HUES64 (cell line): ENCODE measurements at regions not wholly inside any gene's neighbourhood (a gene's known extent, or its start where the extent isn't known, plus 50 kb on each side); places are given as distances from the start of the nearest gene placed in this dataset.
A peak's percentile ranks its signal among the peaks of the same experiment; 100 is the strongest.

Experiments used
- H3K27ac ChIP-seq: 2 replicates; pipeline ENCODE4 v1.7.0; 2013; ENCODE audit warnings: low read depth, low read length, inconsistent platforms
- H3K27me3 ChIP-seq: 2 replicates; pipeline ENCODE4 v1.6.1; 2013; ENCODE audit warnings: mild to moderate bottlenecking, low read length; ENCODE audit not compliant: insufficient read depth
- H3K36me3 ChIP-seq: 2 replicates; pipeline ENCODE4 v1.6.1; 2013; ENCODE audit warnings: mild to moderate bottlenecking, low read length; ENCODE audit not compliant: insufficient read depth
- H3K4me1 ChIP-seq: 2 replicates; pipeline ENCODE4 v1.6.1; 2013; ENCODE audit warnings: mild to moderate bottlenecking, low read length, moderate library complexity; ENCODE audit not compliant: insufficient read depth
- H3K4me3 ChIP-seq: 2 replicates; pipeline ENCODE4 v1.5.1; 2013; ENCODE audit warnings: mild to moderate bottlenecking, low read length, moderate library complexity
- H3K9ac ChIP-seq: 2 replicates; pipeline ENCODE4 v1.6.1; 2013; ENCODE audit warnings: mild to moderate bottlenecking, low read depth, low read length
- H3K9me3 ChIP-seq: 2 replicates; pipeline ENCODE4 v1.6.1; 2013; ENCODE audit warnings: low read depth, low read length; ENCODE audit not compliant: insufficient read depth
- WGBS: fragments of 150-250, 120-280 bp; methylation state at CpG from one replicate; pipeline ENCODE4 v1.1.7; 2013; ENCODE audit warnings: missing lambda C conversion rate; 5-methylcytosine and 5-hydroxymethylcytosine counted together

DNA sequence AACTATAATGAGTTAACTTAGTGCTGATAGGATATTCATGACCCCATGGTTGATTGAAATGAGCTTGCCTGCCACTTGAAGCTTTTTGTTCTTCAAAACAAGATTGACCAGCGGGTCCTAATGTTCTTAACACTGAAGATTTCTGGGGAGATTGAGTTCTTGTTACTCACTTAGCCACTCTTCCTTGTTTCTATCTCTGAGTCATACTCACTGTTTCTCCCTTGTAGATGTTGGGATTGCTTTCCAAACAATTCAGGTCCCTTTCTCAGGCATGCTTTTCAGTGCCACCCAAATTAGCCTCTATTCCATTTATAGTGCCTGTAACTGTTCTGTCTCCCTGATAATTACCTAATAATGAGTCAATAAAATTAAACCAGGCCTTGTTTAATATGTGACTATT lies 517.0 kb downstream of the SQOR start:
- peaks cover 15% of the 10 kb centered on the region; the same call in 1 of the 2 replicates for H3K4me1 ChIP-seq
- H3K27ac ChIP-seq = no peak overlapping the region
- WGBS = 50% methylated on average over 1 of the region's 1 CpG
- peaks cover 5% of the 10 kb centered on the region; the same call in 1 of the 2 replicates for H3K9me3 ChIP-seq
- H3K36me3 ChIP-seq = no peaks in the 10 kb centered on the region
- H3K27me3 ChIP-seq = no peaks in the 10 kb centered on the region
- H3K4me3 ChIP-seq = no peak overlapping the region
- no peak overlapping the region for H3K9ac ChIP-seq

DNA sequence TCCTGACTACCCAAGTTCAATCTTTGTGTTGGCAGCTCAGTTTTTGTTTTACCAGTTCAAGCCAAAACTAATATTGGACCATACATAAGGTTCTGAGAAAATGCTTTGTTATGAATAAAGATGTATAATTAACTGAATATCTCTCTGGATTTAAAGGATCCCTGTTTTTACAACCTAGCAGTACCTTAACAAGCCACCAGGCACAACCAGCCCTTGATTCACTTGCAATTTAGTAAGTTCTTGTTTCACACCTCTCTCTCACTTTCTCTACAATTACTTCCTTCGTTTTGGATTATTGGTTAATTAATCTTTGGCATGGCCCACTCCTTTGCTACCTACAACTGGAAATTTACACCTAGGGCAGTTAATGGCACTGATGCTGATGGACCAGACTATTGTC lies 531.9 kb downstream of the SQOR start:
- Histone ChIP-seq H3K9ac (no peak overlapping the region), H3K9me3 (peaks cover 39% of the 10 kb centered on the region), H3K4me1 (no peaks in the 10 kb centered on the region), H3K4me3 (no peak overlapping the region), H3K27ac (no peak overlapping the region), H3K27me3 (no peaks in the 10 kb centered on the region), H3K36me3 (no peaks in the 10 kb centered on the region)
- WGBS = 100% methylated on average over 1 of the region's 1 CpG

DNA sequence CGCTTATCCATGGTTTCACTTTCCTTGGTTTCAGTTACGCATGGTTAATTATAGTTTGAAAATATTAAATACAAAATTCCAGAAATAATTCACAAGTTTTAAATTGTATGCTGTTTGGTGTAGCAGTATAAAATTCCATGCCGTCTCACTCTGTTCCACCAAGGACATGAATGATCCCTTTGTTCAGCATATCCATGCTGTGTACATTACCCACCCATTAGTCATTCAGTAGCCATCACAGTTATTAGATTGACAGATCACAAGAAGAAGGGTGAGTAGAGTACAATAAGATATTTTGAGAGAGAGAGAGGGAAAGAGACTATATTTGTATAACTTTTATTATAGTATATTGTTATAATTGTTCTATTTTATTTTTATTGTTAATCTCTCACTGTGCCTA lies 535.5 kb downstream of the SQOR start:
- Histone ChIP-seq H3K4me1 (no peaks in the 10 kb centered on the region), H3K36me3 (no peaks in the 10 kb centered on the region), H3K27me3 (no peaks in the 10 kb centered on the region), H3K4me3 (no peak overlapping the region), H3K9me3 (peaks cover 45% of the 10 kb centered on the region), H3K27ac (no peak overlapping the region), H3K9ac (no peak overlapping the region)
- WGBS = no CpG with 5 or more reads among the region's 3 CpGs

DNA sequence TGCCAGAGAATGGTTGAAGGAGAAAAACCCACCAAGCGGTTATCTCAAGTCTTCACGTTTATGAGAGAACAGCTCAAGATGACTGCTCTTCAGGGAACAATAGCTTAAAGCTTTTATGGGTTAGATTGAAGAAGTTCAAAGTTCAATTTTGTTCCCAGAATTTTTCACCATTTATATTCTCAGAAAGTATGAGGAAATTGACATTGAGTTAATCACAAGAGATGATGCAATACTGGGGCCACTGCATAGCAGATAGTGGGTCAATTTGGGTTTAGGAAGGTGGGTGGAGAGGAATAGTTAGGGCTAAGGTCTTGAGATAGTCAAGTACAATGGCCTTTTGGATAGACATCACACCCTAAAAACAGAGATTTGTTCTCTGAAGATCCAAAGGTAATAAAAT lies 539.3 kb downstream of the SQOR start:
- Histone ChIP-seq H3K4me1 (no peaks in the 10 kb centered on the region), H3K27ac (no peak overlapping the region), H3K36me3 (no peaks in the 10 kb centered on the region), H3K9me3 (peaks cover 31% of the 10 kb centered on the region), H3K9ac (no peak overlapping the region), H3K27me3 (no peaks in the 10 kb centered on the region), H3K4me3 (no peak overlapping the region)
- 97% methylated on average over 2 of the region's 2 CpGs for WGBS

DNA sequence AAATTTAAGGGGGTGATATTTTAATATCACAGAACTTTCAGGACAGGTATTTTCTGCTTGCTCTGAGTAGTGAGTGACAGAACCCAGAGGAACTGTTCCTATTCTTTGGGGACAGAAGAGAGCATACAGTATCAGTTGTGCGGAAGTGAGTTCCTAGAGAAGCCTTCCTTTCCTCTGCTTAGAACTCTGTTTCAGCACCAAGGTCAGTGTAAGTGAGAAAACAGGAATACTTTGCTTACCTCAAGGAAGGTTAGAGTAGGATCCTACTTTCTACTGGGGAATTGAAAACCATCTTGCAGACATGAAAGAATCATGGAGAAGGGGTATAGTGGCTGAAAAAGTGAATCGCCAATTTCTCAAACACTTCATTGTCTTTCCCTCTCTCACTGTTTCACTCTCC lies 542.4 kb downstream of the SQOR start:
- WGBS = 96% methylated on average over 2 of the region's 2 CpGs
- Histone ChIP-seq H3K36me3 (no peaks in the 10 kb centered on the region), H3K4me1 (no peaks in the 10 kb centered on the region), H3K27me3 (no peaks in the 10 kb centered on the region), H3K9ac (no peak overlapping the region), H3K9me3 (peaks cover 1% of the 10 kb centered on the region; the same call in 1 of the 2 replicates), H3K27ac (no peak overlapping the region), H3K4me3 (no peak overlapping the region)

DNA sequence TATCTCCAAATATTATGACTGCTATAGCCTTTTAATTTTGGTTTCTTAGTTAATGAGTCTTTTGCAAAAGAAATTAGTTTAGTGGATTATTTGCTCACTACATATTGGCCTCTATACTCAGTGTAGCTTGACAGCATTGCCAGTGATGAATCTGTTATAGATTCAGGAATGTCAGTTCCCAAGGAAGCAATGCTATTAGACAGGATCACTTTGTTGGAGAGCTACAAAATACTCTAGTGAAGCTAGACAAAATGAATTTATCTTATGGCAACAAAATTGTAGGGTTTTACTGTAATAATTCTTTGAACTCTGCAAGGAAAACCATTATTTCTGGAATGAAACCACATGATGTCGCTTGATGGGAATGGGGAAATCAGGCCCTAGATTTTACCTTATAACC lies 543.3 kb downstream of the SQOR start:
- no peak overlapping the region for H3K27ac ChIP-seq
- no peaks in the 10 kb centered on the region for H3K27me3 ChIP-seq
- no peaks in the 10 kb centered on the region for H3K4me1 ChIP-seq
- no peaks in the 10 kb centered on the region for H3K9me3 ChIP-seq
- H3K36me3 ChIP-seq = no peaks in the 10 kb centered on the region
- no peak overlapping the region for H3K9ac ChIP-seq
- 93% methylated on average over 1 of the region's 1 CpG for WGBS
- H3K4me3 ChIP-seq = no peak overlapping the region

DNA sequence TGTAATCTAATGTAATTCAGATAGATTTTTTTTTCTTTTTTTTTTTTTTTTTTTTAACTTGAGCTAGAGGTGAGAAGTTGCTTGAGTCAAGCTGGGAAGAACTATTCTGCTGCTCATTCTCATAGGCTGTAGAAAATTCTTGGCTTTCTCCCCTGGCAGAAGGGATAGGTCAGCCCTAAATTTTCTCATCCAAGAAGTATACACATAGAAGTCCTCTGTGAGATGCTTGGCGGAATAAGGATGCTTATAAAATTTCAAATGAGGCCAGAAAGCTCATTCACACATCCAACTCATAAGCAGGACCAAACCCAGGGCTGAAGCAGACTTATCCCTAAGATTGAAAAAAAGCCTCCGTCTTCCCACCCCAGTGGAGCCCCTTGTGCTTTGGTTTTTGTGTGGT lies 572.5 kb downstream of the SQOR start:
- Histone ChIP-seq H3K4me3 (no peak overlapping the region), H3K4me1 (no peaks in the 10 kb centered on the region), H3K27ac (no peak overlapping the region), H3K27me3 (no peaks in the 10 kb centered on the region), H3K9ac (no peak overlapping the region), H3K9me3 (no peaks in the 10 kb centered on the region), H3K36me3 (no peaks in the 10 kb centered on the region)
- WGBS = 95% methylated on average over 2 of the region's 2 CpGs

DNA sequence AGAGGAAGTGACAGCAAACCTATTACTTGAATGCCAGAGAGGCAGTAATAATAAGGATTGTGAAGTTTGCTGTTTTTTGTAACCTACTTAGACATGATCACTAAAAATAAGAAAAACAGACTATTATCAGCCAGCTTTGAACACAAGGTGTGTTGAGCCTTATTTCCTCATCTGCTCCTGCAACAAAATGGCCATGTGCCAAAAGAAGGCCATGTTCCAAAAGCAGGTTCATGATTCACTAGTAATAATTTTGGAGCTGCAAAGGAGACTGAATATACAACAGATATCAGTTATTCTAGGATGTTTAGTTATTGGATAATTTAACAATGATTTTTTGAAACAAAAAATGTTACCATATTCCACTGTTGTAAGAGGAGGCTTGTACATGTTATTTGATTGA lies 578.7 kb downstream of the SQOR start:
- no peak overlapping the region for H3K27ac ChIP-seq
- no peaks in the 10 kb centered on the region for H3K36me3 ChIP-seq
- 0 out of 2 replicates have a peak, but pooled peaks cover 3% of the 10 kb centered on the region for H3K9me3 ChIP-seq
- H3K9ac ChIP-seq = no peak overlapping the region
- H3K27me3 ChIP-seq = no peaks in the 10 kb centered on the region
- H3K4me3 ChIP-seq = no peak overlapping the region
- H3K4me1 ChIP-seq = no peaks in the 10 kb centered on the region

DNA sequence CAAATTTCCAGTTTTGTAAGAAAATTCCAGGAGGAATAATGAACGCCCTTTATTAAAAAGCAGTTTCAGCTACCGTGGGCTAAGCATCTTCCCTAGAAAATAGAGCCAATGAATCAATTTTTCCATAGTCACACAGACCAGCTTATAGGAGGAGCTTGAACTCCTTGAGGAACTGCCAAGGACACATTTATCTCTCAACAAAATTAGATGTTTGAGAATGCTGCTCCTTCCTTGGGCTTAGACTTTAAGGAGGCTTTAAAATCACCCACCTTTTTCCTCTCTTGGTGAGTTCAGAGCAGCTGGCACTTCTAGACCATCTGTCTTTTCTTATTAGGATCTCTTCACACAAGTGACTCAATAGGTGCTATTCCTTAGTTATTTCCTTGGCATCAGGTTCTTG lies 588.0 kb downstream of the SQOR start:
- no peaks in the 10 kb centered on the region for H3K36me3 ChIP-seq
- H3K27me3 ChIP-seq = no peaks in the 10 kb centered on the region
- no peak overlapping the region for H3K27ac ChIP-seq
- H3K9me3 ChIP-seq = no peaks in the 10 kb centered on the region
- no peak overlapping the region for H3K9ac ChIP-seq
- no peaks in the 10 kb centered on the region for H3K4me1 ChIP-seq
- H3K4me3 ChIP-seq = no peak overlapping the region
- WGBS = 100% methylated on average over 2 of the region's 2 CpGs

DNA sequence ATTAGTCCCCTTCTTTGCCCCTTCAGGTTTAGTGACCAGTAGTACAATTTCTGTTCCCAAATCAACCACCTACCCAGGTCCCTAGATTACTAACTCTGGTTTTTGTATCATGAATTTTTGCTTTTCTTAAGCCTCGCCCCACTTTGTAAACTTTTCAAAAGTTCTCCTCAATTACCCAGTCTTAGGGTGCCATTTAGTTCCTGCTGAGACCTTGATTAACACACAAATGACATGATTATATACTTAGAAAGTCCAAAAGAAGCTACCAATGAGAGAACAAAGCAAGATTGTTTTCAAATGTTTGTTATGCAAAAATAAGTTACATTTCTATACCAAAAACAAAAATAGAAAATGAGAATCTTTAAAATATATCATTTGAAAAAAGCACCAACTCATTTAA lies 594.4 kb downstream of the SQOR start:
- H3K4me3 ChIP-seq = no peak overlapping the region
- peak overlapping the region; percentile 63; the same call in 1 of the 2 replicates for H3K27ac ChIP-seq
- H3K9me3 ChIP-seq = no peaks in the 10 kb centered on the region; the same call in 1 of the 2 replicates
- WGBS = 33% methylated on average over 1 of the region's 1 CpG
- H3K27me3 ChIP-seq = peaks cover 13% of the 10 kb centered on the region; the same call in 1 of the 2 replicates
- no peaks in the 10 kb centered on the region for H3K36me3 ChIP-seq
- H3K9ac ChIP-seq = no peak overlapping the region
- peaks cover 17% of the 10 kb centered on the region for H3K4me1 ChIP-seq

DNA sequence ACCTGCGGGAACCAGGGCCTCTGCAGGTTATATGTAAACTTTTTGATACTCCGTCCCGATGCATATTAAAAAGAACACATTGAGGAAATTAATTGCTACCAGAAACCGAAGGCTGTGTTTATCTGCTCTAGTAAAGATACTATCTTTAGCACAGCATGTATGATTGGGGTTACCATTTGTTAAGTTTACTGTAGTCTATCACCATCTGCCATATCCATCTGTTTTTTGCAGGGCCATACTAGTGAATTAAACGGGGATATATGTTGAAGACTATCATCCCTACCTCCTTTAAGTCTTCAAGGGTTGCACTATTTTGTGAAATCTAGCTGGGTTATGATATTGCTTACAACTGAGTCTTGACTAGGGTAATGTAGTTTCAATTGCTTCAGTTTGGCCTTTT lies 597.0 kb downstream of the SQOR start:
- H3K27ac ChIP-seq = no peak overlapping the region
- H3K27me3 ChIP-seq = peaks cover 13% of the 10 kb centered on the region; the same call in 1 of the 2 replicates
- 88% methylated on average over 5 of the region's 5 CpGs for WGBS
- peaks cover 17% of the 10 kb centered on the region for H3K4me1 ChIP-seq
- H3K9ac ChIP-seq = no peak overlapping the region
- H3K36me3 ChIP-seq = no peaks in the 10 kb centered on the region
- H3K9me3 ChIP-seq = no peaks in the 10 kb centered on the region; the same call in 1 of the 2 replicates
- H3K4me3 ChIP-seq = no peak overlapping the region

DNA sequence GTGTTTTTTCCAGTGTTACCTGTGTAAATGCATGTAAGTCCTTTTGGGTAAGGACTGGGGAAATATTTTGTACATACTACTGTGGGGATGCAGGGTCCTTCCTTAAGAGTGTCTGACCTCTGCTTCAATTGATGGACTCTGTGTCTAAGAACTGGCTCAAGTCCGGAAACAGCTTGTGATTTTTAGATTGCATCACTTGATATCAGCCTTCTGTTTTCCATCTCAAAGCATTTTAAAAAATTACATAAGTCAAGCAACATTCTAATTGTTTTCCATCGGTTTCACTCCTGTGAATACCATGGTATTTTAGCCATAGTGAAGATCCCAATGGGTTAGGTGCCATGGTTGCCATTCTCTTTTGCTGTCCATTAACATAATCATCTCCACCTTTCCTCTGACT lies 597.6 kb downstream of the SQOR start:
- no peaks in the 10 kb centered on the region; the same call in 1 of the 2 replicates for H3K9me3 ChIP-seq
- 71% methylated on average over 2 of the region's 2 CpGs for WGBS

More for the DNA sequence above, 597.6 kb downstream of the SQOR start:
- Histone ChIP-seq H3K9ac (no peak overlapping the region), H3K27ac (no peak overlapping the region), H3K4me3 (no peak overlapping the region), H3K4me1 (peaks cover 17% of the 10 kb centered on the region), H3K27me3 (peaks cover 13% of the 10 kb centered on the region; the same call in 1 of the 2 replicates), H3K36me3 (no peaks in the 10 kb centered on the region)
